GM18873 (cell line): ENCODE measurements at regions not wholly inside any gene's neighbourhood (a gene's known extent, or its start where the extent isn't known, plus 50 kb on each side); places are given as distances from the start of the nearest gene placed in this dataset.
"Not testable (repeated sequence)": the region's sequence is repeated elsewhere in the genome, so short reads cannot be mapped to it uniquely, and the experiment has no call there.

Experiments
- ATAC-seq: cut with Tn5 transposase; IDR thresholded peaks from one replicate; pipeline ENCODE4 v1.9.1; 2021; ENCODE audit warnings: mild to moderate bottlenecking, moderate library complexity, moderate number of reproducible peaks; ENCODE audit not compliant: unreplicated experiment, low FRiP score

DNA sequence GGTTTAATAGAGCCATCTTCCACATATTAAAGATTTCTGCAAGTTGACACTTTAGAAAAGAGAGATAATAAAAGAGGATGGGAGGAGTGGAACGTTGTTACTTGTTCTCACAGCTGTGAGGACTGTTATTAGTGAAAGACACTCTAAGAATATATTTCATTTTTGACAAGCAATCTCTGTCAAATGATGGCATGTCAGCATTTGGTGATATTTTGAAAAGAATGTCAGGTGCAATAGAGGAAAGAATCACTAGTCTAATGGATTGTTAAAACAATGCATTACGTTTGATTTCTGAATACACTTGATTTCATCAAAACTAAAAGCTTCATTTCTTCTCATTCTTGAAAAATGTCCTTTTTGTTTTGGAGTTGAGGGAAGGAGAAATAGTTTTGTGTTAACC lies 853.4 kb downstream of the PLA2G4A start:
- no peak for ATAC-seq

DNA sequence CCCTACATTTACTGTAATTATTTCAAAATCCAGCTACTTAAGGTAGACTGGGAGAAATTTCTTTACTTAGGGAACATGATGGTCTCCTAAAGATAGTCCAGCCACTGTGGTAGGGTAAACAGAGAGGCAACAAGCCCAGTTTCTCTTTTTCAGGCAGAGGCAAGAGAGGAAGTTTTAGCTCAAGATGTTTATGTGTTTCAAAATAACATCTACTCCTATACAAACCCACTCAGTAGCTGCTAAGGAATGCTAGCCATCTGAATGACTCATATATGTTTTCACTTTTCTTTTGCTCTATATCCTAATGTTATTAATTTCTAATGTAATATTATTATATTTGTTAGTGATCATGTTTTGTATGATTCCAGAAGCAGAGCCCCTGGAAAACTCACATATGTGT lies 856.6 kb downstream of the PLA2G4A start:
- ATAC-seq: no peak

DNA sequence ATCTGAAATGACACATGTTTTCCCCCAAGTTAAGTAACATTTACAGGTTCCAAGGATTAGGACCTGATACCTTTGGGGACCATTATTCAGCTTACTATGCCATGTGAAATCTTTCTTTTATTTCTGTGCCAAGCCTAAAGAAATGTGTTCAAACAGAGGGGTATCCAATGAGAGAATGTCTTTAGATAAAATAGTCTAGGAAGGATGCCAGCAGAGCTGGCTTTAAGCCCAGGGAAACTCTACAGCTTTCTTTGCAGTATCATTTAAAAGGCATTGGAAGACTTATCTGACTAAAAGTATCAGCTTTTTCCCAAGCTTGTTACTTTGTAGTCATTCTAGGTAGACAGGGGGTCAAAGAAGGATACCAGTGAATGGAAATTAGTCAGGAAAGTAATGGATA lies 860.4 kb downstream of the PLA2G4A start:
- no peak for ATAC-seq

DNA sequence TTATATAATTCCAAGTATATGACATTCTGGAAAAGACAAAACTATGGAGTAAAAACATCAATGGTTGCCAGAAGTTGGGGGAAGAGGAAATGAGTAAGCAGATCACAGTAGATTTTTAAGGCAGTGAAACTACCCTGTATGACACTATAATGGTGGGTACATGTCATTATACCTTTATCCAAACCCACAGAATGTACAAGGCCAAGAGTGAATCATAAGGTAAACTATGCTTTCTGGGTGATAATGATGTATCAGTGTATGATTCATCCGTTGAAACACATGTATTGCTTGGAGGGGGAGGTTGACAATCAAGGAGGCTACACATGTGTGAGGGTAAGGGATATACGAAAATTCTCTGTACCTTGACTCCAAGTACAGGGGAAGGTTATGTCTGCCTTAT lies 862.7 kb downstream of the PLA2G4A start:
- no peak for ATAC-seq

DNA sequence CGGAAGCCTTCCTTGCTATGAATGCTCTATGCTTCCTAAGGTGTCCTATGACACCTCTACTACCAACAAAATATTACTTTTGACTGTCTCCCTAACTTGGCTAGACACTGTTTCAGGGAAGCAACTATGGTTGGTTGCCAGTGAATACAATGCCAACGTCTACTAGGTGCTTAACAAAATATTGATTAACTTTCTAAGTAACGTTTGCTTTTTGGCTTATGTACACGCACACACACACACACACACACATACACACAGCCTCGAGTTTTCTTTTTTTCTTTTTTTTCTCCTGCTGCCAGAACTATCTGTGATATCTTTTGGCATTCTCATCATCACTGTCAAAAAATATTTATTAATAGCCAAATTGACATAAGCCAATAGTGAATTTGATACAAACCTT lies 864.0 kb downstream of the PLA2G4A start:
- no peak for ATAC-seq

DNA sequence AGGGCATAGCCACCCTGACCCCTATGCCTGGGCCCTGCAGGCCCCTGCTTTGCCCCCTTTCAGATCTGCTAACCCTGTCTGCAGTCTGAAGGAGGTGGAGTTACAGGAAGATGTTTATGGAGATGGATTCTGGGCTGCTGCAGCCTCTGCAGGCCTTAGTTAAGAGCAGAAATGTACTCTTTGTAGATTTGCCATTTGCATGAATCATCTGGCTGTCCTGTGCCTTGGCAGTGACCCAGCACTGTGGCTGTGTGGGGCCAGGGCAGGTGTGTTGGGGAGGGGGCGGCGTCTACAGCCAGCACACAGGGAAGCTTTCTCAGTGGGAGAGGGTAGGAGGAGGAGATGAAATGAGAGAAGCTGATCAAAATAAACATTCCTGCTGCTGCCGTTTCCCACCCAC lies 867.3 kb downstream of the PLA2G4A start:
- ATAC-seq: no peak

DNA sequence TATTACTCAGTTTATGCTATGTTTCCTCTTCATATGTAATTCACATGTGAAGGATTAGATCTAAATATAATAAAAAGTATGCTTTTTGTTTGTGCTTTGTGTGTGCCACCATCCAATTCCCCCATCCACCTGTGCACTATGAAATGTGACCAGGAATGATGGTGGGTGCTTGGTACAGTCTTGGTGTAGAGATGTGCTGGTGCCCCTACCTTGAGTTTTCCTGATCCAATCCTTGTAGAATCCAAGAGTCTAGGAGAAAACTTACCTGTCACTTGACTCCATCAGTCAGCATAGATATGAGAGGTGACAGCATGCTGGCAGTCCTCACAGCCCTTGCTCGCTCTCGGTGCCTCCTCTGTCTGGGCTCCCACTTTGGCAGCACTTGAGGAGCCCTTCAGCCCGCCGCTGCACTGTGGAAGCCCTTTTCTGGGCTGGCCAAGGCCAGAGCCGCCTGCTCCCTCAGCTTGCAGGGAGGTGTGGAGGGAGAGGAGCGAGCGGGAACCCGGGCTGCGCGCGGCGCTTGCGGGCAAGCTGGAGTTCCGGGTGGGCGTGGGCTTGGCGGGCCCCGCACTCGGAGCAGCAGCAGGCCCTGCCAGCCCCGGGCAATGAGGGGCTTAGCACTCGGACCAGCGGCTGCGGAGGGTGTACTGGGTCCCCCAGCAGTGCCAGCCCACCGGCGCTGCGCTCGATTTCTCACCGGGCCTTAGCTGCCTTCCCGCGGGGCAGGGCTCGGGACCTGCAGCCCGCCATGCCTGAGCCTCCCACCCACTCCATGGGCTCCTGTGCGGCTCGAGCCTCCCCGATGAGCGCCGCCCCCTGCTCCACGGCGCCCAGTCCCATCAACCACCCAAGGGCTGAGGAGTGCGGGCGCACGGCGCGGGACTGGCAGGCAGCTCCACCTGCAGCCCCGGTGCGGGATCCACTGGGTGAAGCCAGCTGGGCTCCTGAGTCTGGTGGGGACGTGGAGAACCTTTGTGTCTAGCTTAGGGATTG lies 874.7 kb downstream of the PLA2G4A start:
- ATAC-seq: not testable (repeated sequence)

DNA sequence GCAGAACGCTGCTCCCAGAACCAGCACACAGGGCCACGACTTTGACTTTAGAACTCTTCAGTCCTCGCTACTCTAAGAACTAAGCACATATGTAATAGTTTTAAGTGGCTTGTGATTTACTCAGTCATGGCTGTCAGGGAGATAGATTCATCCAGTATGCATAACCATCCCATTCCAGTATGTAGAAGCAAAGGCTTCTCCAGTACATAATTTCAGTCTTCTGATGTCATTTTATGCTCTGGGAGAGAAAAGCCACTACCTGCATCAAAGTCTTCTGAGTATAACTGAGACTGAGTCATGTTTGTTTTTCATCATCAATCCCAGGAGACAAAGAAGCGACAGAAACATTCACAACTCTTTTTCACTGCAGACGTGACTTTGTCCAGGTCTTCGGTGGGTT lies 885.7 kb downstream of the PLA2G4A start:
- ATAC-seq: no peak

DNA sequence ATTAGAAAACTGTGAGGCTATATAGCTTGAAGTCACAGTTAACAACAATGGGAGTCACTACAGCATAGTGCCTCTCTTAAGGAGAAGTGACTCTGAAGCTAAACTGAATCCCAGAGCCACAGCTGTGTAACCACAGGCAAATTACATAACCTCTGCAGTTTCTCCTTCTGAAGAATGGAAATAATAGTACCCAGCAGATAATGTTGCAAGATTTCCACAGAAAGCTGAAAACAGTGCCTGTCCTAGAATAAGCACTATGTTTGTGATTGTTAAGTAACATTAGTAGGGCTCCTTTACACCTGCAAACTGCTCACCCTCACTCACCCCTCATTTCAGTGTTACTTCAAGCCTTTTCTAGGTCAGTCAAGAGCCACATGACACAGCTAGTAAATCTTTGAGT lies 886.7 kb downstream of the PLA2G4A start:
- no peak for ATAC-seq

DNA sequence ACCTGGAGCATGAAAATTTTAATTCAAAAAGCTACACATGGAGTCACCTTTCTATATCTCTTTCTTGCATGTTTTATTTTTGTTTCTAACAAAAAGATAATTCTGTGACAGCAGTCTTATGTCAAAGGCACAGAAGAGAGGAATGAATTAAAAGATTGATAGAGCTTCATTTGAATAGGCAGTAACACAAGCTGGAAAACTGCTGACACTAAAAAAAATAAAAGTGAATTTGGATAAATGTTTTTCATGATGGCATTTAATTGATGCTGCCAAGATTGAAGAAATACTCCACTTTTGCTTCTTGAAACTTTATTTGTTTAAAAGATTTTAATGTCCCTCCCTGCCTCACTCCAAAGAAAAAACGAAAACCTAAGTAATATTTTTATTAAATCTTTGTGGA lies 887.4 kb downstream of the PLA2G4A start:
- ATAC-seq: no peak

DNA sequence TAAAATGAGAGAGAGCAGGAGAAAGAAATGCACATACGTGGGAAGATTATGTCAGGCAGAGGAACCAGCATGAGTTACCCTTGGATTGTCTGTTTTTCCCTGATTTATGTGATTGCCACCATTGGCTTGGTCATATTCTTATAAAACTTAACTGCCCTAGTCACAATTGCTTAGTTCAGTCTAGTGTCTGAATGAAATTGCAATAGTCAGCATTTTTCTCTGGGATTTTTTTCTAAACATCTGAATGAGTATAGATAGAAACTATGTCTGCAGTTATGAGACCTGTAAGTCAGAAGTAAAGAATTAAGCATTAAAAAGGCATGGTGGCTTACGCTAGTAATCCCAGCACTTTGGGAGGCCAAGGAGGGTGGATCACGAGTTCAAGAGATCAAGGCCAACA lies 889.8 kb downstream of the PLA2G4A start:
- no peak for ATAC-seq

DNA sequence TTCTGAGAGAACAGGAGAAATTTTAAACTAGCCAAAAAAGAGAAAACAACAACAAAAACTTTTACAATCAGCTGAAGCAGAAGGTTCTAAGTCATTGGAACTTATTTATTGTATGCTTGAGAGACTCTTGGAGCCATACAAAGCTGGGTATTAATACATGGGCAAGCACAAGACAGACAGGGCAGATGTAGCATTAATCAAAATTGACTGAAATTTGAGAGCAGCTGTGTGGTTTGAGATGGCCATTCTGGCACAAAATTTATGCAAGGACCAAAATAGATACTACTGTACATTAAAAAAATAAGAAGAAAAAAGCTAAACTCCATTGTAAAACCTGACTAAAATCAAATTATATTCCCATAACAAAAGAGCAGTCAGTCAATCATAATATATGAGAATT lies 892.5 kb downstream of the PLA2G4A start:
- no peak for ATAC-seq

DNA sequence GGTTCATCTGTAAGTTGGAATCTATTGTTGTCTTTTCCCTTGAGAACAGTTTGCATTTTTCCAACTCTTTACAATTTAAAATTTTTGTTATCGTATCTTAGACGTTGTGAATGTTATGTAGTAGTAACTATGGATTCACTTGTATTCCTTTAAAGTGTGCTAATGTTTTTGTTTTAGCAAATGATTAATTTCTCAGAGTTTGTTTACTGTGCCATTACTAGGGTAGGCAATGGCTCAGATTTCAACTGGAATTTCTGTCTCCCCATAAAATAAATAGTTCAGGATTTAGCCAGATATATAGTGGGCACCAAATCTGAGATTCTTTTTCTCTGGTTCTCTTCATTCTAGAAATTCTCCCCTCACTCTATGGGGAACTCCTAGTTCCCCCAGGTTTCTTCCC lies 896.5 kb downstream of the PLA2G4A start:
- ATAC-seq: no peak

DNA sequence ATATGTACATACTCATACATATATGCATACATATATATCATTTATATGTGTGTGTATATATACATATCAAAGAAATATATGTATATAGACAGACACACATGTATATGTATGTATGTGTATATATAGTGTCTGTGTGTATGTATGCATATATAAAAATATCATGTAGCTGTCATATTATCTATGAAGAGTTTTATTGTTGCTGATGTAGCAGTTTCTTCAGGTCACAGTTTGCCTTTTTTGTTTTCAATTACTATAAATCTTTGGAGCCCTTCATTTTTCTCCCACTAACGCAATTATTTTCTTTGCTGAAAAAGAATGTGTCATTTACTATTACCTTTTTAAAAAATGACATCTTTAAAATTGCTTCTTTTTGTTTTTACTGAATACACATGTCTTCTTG lies 904.5 kb downstream of the PLA2G4A start:
- no peak for ATAC-seq

DNA sequence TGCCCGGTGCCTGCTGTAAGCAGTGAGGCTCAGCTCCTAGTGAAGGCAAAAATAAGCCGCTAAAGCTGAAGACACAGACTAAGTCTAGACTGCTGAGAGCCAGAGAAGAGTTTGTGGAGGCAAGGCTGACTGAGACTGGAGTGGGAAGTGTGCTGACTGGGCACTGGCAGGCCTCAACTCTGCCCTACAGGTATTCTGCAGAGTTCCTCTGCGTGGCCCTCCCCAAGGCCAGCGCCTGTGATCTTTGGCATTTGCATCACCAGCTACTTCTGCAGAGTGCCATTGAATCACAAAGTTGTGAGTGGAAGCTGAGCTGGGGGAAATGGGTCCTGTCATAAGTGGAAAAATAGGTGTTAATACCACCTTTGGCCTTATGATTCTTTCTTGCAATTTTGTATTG lies 905.7 kb downstream of the PLA2G4A start:
- no peak for ATAC-seq

DNA sequence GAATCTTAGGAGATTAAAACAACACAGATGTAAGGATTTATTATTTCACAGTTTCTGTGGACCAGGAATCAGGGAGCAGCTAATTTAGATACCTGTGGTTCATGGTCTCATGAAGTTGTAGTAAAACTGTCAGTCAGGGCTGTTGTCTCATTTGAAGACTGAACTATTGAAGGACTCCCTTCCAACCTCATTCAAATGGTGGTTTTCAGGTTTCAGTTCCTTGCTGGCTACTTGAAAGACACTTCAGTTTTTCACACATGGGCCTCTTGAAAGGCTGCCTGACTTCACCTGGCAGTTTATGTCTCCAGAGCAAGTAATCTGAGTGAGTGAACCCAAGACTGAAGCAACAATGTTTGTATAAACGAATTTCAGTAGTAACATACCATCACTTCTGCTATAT lies 915.9 kb downstream of the PLA2G4A start:
- no peak for ATAC-seq

DNA sequence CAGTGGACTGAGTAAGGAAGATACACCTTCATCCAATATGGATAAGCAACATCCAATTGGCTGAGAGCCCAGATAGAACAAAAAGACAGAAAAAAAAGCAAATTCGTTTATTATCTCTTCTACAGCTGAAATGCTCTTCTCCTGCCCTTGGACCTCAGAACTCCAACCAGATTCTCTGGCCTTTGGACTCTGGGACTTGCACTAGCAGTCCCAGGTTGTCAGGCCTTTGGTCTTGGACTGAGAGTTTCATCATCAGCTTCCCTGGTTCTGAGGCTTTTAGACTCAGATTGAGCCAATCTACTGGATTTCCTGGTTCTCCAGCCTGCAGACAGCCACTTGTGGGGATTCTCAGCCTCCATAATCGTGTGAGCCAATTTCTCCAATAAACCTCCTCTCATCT lies 926.8 kb downstream of the PLA2G4A start:
- no peak for ATAC-seq

DNA sequence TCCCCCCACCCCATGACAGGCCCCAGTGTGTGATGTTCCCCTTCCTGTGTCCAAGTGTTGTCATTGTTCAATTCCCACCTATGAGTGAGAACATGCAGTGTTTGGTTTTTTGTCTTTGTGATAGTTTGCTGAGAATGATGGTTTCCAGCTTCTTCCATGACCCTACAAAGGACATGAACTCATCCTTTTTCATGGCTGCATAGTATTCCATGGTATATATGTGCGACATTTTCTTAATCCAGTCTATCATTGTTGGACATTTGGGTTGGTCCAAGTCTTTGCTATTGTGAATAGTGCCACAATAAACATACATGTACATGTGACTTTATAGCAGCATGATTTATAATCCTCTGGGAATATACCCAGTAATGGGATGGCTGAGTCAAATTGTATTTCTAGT lies 927.9 kb downstream of the PLA2G4A start:
- not testable (repeated sequence) for ATAC-seq

DNA sequence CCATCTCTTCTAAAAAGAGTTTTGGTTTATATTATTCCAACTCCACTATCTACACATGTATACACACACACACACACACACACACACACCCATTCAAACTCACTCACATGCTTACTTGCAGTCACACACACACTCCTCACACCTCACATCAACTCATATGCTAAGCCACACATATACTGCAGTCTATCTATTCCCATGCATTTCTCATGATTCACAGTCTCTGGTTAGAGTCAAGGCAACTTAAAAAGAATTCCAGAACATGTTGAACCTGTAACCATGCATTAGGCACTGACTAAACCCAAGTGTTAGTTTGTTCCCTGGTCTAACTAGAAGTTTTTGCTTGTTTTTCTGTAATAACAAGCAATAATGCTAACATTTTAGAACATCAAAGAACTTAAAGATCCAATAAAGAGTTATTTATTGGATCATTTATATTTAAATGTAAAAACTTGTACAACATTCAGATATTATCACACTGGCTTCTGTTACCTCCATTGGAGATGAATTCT lies 931.1 kb downstream of the PLA2G4A start:
- no peak for ATAC-seq

DNA sequence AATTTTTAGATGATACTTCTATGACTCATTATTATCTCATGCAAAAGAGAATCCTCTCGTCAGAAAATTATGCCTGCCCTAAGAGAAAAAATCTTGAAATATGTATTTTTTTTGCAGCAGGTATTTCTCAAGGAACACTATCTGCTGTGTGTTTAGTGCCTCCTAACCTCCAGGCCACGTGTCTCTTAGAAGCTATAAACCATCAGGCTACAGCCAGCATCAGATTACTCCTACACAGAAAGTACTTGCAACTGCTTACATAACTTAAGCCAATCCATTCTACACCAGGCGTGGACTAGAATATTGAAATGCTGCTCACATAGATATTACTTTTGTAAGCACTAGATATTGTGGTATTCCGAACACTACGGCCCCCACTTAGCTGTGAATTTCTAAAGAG lies 933.4 kb downstream of the PLA2G4A start:
- no peak for ATAC-seq

DNA sequence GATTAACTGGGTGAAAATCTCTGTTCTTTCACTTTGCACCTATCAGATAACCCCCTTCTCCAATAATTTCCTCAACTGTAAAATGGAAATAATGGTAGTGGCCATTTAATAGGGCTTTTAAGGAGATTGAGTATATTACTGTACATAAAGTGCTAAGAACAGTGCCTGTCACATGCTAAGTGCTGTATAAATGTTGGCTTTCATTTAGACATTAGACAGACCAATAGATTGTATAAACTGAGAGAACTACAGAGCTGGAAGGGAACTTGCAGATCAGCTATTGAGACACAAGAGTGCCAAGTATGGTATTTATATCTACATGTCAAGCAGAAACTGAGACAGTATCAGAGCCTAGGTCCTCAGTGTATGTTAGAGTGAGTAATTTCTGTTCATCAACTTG lies 934.7 kb downstream of the PLA2G4A start:
- ATAC-seq: no peak

DNA sequence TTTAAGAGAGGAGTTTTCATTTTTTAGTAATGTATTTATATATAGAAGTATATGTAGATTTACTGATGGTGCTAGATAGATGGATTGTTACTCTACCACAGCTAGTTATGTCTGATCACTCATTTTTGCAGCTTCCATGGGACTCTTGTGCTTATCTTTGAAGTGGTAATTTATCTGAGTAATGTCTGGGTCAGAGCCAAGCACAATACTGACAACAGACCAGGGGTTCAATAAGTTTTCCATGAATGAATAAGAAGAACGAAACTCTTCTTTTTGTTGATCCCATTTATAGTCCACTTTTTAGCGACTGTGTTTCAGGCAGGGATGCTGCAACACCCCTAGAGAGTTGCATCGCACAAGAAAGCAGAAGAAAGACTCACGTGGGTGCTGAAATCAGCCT lies 935.2 kb downstream of the PLA2G4A start:
- no peak for ATAC-seq
